Prostate gland (tissue), 2 donors: ENCODE measurements at regions not wholly inside any gene's neighbourhood (a gene's known extent, or its start where the extent isn't known, plus 50 kb on each side); places are given as distances from the start of the nearest gene placed in this dataset.

Experiments used
- DNase-seq: peaks from one replicate; pipeline ENCODE4 v3.0.0-alpha.2; 2019; ENCODE audit warnings: low spot score
- H3K27ac ChIP-seq, 2 donors: fragments of 200-600 bp; sonication (generic); 2 replicates each; pipeline ENCODE4 v1.5.1; 2017 to 2019
- H3K27me3 ChIP-seq: fragments of 200-600 bp; sonication (generic); replicated peaks from 2 replicates; pipeline ENCODE4 v1.5.1; 2019; ENCODE audit not compliant: insufficient read depth
- H3K36me3 ChIP-seq, 2 donors: fragments of 200-600 bp; sonication (generic); 1 replicate in 1 of 2; 2 replicates in 1 of 2; pipeline versions ENCODE4 v1.5.1 to v1.8.1; 2017 to 2019
- H3K4me1 ChIP-seq: fragments of 200-600 bp; sonication (generic); replicated peaks from 2 replicates; pipeline ENCODE4 v1.5.1; 2019
- H3K4me3 ChIP-seq, 2 donors: fragments of 200-600 bp; sonication (generic); 2 replicates each; pipeline ENCODE4 v1.5.1; 2017 to 2019
- H3K9me3 ChIP-seq: fragments of 200-600 bp; sonication (generic); 2 replicates; pipeline ENCODE4 v1.5.1; 2017
- CTCF ChIP-seq, 4 experiments: fragments of 200-600 bp in 2 of 4; fragments of 450-650 bp in 2 of 4; sonication (generic) in 2 of 4; IDR thresholded peaks; 1 replicate in 3 of 4; 2 replicates in 1 of 4; pipeline ENCODE4 v1.5.1; 2016 to 2019; ENCODE audit warnings: antibody characterized with exemption in 4 of 4, mild to moderate bottlenecking in 2 of 4, moderate library complexity in 2 of 4
- POLR2A ChIP-seq: fragments of 450-650 bp; IDR thresholded peaks from one replicate; pipeline ENCODE4 v1.6.1; 2016; ENCODE audit warnings: antibody characterized with exemption, mild to moderate bottlenecking
- POLR2AphosphoS5 ChIP-seq: sonication (generic); formaldehyde crosslinking; IDR thresholded peaks from one replicate; pipeline ENCODE4 v1.6.1; 2017; ENCODE audit warnings: antibody characterized with exemption
- WGBS: methylation state at CpG from one replicate; pipeline ENCODE4 v1.1.5; 2018; 5-methylcytosine and 5-hydroxymethylcytosine counted together
- intact Hi-C: fragments of 100-400 bp; cut with DNase I; formaldehyde crosslinking; loops from one replicate; pipeline ENCODE4 v1.14.2; 2022

DNA sequence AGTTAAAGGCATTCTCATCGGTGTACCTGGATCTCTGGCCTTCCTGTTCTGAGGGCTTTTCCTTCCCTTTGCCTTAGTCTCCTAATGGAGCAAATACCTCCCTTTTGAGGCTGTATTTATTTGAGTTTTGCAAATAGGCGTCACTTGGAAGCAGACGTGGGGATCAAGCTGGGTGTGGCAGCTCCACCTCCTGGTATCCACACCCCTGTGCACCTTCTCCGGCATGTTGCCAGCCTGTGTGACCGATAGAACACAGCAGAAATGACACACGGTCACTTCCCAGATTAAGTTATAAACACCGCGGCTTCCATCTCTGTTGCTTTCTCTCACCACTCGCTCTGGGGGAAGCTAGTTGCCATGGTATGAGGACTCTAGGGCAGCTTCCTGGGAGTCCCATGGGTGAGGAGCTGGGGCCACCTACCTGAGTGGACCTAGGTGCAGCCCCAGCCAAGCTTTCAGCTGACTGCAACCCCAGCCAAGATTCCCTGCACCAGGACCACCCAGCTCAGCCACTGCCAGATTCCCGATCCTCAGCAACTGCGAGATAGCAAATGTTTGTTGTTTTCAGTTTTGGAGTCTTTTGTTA lies 214.4 kb upstream of the MVB12B start:
- no peak for DNase-seq
- no peaks in the 10 kb centered on the region for H3K4me1 ChIP-seq
- no peak overlapping the region for H3K4me3 ChIP-seq
- H3K36me3 ChIP-seq = no peaks in the 10 kb centered on the region
- H3K9me3 ChIP-seq = no peaks in the 10 kb centered on the region
- TF ChIP-seq POLR2AphosphoS5 (no peak), POLR2A (no peak), CTCF (IDR thresholded peaks at IDR 0.05) (no peak)
- H3K27me3 ChIP-seq = no peaks in the 10 kb centered on the region
- no peak overlapping the region for H3K27ac ChIP-seq
- intact Hi-C loops = no loop called here
- 80% methylated on average over 11 of the region's 11 CpGs for WGBS

- no peak overlapping the region for H3K27ac ChIP-seq
- no peak for DNase-seq
- 76% methylated on average over 2 of the region's 2 CpGs for WGBS
- intact Hi-C loops = no loop called here
- no peaks in the 10 kb centered on the region for H3K9me3 ChIP-seq
- H3K36me3 ChIP-seq = no peaks in the 10 kb centered on the region
- H3K27me3 ChIP-seq = no peaks in the 10 kb centered on the region
- TF ChIP-seq POLR2A = no peak
- TF ChIP-seq CTCF (IDR thresholded peaks at IDR 0.05) = no peak
- TF ChIP-seq POLR2AphosphoS5 = no peak
- H3K4me1 ChIP-seq = no peaks in the 10 kb centered on the region
- H3K4me3 ChIP-seq = no peak overlapping the region
Observed at GRCh38 chr9:126113176-126113575, 213.5 kb upstream of the MVB12B start.

DNA sequence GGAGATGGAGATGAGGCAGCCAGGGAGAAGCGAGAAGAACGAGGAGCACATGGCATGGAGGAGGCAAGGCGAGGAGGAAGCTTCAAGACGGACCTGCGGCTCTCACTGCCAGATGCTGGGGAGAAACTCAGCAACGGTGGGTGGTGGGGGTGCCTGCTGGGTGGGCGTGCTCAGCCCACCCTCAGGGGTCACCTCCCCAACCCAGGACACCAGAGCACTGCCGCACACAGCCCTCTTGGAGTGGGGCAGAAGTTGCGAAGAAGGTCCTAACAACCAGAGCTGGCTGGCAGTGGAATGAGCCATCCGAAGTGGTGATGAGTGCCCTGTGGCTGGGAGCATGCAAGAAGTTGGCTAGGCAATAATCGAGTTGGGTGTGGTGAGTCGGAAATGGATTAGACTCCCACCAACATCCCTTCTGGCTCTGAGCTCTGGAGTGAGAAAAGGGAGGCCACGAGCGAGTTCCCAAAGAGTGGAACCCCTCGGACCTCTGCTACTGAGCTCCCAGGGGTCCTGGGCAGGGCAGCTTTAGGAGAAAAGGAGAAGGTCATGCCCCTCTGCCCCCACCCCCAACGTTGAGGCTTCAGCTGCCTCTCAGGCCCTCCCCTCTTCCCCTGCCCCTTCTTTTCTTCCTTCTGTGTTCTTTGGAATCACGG lies 212.7 kb upstream of the MVB12B start:
- TF ChIP-seq POLR2A (no peak), CTCF (IDR thresholded peaks at IDR 0.05) (no peak), POLR2AphosphoS5 (no peak)
- 86% methylated on average over 17 of the region's 17 CpGs for WGBS
- H3K4me3 ChIP-seq = no peak overlapping the region
- DNase-seq = no peak
- no peak overlapping the region for H3K27ac ChIP-seq
- H3K4me1 ChIP-seq = no peaks in the 10 kb centered on the region
- H3K27me3 ChIP-seq = no peaks in the 10 kb centered on the region
- no peaks in the 10 kb centered on the region for H3K36me3 ChIP-seq
- no peaks in the 10 kb centered on the region for H3K9me3 ChIP-seq
- intact Hi-C loops = no loop called here

DNA sequence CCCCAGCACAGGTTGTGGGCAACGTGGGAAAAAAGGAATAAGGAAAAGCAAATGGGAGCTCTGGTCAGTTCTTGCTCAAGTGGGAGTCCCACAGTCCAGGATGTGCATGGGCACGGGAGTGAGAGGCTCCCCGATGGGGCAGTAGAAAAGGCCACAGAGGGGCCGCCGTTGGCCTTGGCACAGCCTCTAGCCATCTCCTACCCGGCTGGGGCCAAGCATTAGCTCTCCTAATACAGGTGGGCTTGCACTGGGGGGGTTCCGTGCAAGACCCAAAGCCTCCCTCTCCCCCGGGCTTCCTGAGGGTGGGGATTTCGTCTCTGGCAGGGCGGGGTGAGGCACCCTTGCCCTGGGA lies 212.2 kb upstream of the MVB12B start:
- no peaks in the 10 kb centered on the region for H3K36me3 ChIP-seq
- H3K4me1 ChIP-seq = no peaks in the 10 kb centered on the region
- TF ChIP-seq CTCF (IDR thresholded peaks at IDR 0.05) (no peak), POLR2AphosphoS5 (no peak), POLR2A (no peak)
- no peaks in the 10 kb centered on the region for H3K27me3 ChIP-seq
- DNase-seq = no peak
- WGBS = 74% methylated on average over 9 of the region's 10 CpGs
- no peaks in the 10 kb centered on the region for H3K9me3 ChIP-seq
- H3K4me3 ChIP-seq = no peak overlapping the region
- H3K27ac ChIP-seq = no peak overlapping the region
- intact Hi-C loops = no loop called here

- H3K27ac ChIP-seq = no peak overlapping the region
- H3K4me1 ChIP-seq = no peaks in the 10 kb centered on the region
- intact Hi-C loops = no loop called here
- H3K9me3 ChIP-seq = no peaks in the 10 kb centered on the region
- H3K4me3 ChIP-seq = no peak overlapping the region
- H3K36me3 ChIP-seq = no peaks in the 10 kb centered on the region
- no peak for TF ChIP-seq POLR2AphosphoS5
- TF ChIP-seq CTCF (IDR thresholded peaks at IDR 0.05) = no peak
- no peak for DNase-seq
- 82% methylated on average over 12 of the region's 12 CpGs for WGBS
- no peaks in the 10 kb centered on the region for H3K27me3 ChIP-seq
Observed at GRCh38 chr9:126114850-126115460, 211.7 kb upstream of the MVB12B start.
